ENCODE measurements at regions not wholly inside any gene's neighbourhood (a gene's known extent, or its start where the extent isn't known, plus 50 kb on each side); places are given as distances from the start of the nearest gene placed in this dataset.

DNA sequence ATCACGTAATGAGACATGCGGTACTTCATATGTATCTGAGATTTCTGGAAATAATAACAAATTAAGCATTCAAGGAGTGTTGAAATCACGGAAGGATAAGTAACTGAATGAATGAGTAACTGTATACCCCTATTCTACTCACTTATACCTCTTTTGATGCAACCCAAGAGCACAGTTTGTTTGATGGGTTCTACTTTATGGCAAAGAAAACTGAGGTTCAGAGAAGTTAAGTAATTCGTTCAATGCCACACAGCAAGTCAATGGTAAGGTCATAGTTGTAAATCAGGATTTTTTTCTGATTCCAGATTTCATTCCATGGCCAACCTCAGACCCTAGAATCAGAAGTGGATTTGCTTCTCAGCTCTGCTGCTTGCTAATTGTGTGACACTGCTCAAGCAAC lies 544.5 kb upstream of the TBX3 start:
- H3K9me2 ChIP-seq (ENCODE audit: insufficient read depth, low read length) = no peaks in the 10 kb centered on the region
- H3K36me3 ChIP-seq (ENCODE audit: insufficient read depth, low read length) = no peaks in the 10 kb centered on the region
- no peaks in the 10 kb centered on the region for H3K79me2 ChIP-seq (replicated peaks; ENCODE audit: insufficient read depth, low read length)
- H3K9me3 ChIP-seq (ENCODE audit: low read length) = no peaks in the 10 kb centered on the region
- no peaks in the 10 kb centered on the region for H4K20me1 ChIP-seq (ENCODE audit: insufficient read depth)
- H3K4me3 ChIP-seq (ENCODE audit: low read length) = no peak overlapping the region
- no peaks in the 10 kb centered on the region for H3K27me3 ChIP-seq (ENCODE audit: insufficient read depth, low read depth, low read length)
- no peak overlapping the region for H2AFZ ChIP-seq (ENCODE audit: low read depth, low read length)
- TF ChIP-seq, protein P1, sequence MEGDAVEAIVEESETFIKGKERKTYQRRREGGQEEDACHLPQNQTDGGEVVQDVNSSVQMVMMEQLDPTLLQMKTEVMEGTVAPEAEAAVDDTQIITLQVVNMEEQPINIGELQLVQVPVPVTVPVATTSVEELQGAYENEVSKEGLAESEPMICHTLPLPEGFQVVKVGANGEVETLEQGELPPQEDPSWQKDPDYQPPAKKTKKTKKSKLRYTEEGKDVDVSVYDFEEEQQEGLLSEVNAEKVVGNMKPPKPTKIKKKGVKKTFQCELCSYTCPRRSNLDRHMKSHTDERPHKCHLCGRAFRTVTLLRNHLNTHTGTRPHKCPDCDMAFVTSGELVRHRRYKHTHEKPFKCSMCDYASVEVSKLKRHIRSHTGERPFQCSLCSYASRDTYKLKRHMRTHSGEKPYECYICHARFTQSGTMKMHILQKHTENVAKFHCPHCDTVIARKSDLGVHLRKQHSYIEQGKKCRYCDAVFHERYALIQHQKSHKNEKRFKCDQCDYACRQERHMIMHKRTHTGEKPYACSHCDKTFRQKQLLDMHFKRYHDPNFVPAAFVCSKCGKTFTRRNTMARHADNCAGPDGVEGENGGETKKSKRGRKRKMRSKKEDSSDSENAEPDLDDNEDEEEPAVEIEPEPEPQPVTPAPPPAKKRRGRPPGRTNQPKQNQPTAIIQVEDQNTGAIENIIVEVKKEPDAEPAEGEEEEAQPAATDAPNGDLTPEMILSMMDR (IDR thresholded peaks at IDR 0.05; ENCODE audit: poor library complexity, severe bottlenecking) = no peak
- no peak for TF ChIP-seq EZH2 (IDR thresholded peaks at IDR 0.05; ENCODE audit: borderline replicate concordance, insufficient read depth, low read length, poor library complexity, severe bottlenecking)
- TF ChIP-seq EP300 (conservative IDR thresholded peaks at IDR 0.05; ENCODE audit: poor library complexity, severe bottlenecking) = no peak
- no peak for TF ChIP-seq POLR2AphosphoS5 (IDR thresholded peaks at IDR 0.05)
- no peak for TF ChIP-seq SMC3 (conservative IDR thresholded peaks at IDR 0.05; ENCODE audit: poor library complexity)
- TF ChIP-seq MXI1 (conservative IDR thresholded peaks at IDR 0.05; ENCODE audit: poor library complexity, severe bottlenecking) = no peak
- TF ChIP-seq, protein P2, sequence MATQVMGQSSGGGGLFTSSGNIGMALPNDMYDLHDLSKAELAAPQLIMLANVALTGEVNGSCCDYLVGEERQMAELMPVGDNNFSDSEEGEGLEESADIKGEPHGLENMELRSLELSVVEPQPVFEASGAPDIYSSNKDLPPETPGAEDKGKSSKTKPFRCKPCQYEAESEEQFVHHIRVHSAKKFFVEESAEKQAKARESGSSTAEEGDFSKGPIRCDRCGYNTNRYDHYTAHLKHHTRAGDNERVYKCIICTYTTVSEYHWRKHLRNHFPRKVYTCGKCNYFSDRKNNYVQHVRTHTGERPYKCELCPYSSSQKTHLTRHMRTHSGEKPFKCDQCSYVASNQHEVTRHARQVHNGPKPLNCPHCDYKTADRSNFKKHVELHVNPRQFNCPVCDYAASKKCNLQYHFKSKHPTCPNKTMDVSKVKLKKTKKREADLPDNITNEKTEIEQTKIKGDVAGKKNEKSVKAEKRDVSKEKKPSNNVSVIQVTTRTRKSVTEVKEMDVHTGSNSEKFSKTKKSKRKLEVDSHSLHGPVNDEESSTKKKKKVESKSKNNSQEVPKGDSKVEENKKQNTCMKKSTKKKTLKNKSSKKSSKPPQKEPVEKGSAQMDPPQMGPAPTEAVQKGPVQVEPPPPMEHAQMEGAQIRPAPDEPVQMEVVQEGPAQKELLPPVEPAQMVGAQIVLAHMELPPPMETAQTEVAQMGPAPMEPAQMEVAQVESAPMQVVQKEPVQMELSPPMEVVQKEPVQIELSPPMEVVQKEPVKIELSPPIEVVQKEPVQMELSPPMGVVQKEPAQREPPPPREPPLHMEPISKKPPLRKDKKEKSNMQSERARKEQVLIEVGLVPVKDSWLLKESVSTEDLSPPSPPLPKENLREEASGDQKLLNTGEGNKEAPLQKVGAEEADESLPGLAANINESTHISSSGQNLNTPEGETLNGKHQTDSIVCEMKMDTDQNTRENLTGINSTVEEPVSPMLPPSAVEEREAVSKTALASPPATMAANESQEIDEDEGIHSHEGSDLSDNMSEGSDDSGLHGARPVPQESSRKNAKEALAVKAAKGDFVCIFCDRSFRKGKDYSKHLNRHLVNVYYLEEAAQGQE (IDR thresholded peaks at IDR 0.05; ENCODE audit: borderline replicate concordance) = no peak
- H3K27ac ChIP-seq (ENCODE audit: low read length) = no peak overlapping the region
- no peak overlapping the region for H3K4me2 ChIP-seq (ENCODE audit: low read length)
- no peak overlapping the region for H3K9ac ChIP-seq (ENCODE audit: low read length)
- H3F3A ChIP-seq (ENCODE audit: insufficient read depth, low read length, poor library complexity, severe bottlenecking) = no peaks in the 10 kb centered on the region

DNA sequence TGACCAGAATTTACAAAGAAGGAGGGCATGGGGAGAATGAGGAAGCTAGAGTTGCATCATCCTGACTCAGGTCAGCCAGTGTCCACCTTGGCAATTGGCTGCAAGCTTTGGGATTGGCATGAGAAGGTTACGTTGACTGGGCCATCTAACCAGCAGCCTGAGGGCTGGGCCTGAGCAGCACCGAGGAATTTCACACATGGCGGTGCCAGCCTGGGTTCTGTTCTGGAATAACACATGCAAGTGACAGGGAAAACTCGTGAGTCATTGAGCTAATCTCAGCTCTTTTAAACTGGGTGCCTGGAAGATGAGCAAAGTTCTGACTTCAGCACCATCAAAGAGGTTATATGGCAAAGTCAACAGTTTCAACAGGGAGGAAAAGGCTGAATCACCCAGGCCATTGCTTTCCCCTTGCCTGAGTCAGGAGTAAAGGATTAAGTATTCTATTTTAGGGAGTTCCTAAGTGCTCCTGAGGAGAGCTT lies 543.2 kb upstream of the TBX3 start:
- Histone ChIP-seq H3K4me2 (ENCODE audit: low read length) (no peak overlapping the region), H3K9me2 (ENCODE audit: insufficient read depth, low read length) (no peaks in the 10 kb centered on the region), H3K9me3 (ENCODE audit: low read length) (no peaks in the 10 kb centered on the region), H2AFZ (ENCODE audit: low read depth, low read length) (no peak overlapping the region), H3K36me3 (ENCODE audit: insufficient read depth, low read length) (no peaks in the 10 kb centered on the region), H3K4me3 (ENCODE audit: low read length) (no peak overlapping the region), H3K79me2 (replicated peaks; ENCODE audit: insufficient read depth, low read length) (no peaks in the 10 kb centered on the region), H3K27me3 (ENCODE audit: insufficient read depth, low read depth, low read length) (no peaks in the 10 kb centered on the region), H3F3A (ENCODE audit: insufficient read depth, low read length, poor library complexity, severe bottlenecking) (no peaks in the 10 kb centered on the region), H4K20me1 (ENCODE audit: insufficient read depth) (no peaks in the 10 kb centered on the region), H3K27ac (ENCODE audit: low read length) (no peak overlapping the region), H3K9ac (ENCODE audit: low read length) (no peak overlapping the region)
- TF ChIP-seq POLR2AphosphoS5 (IDR thresholded peaks at IDR 0.05) (no peak), TAF1 (IDR thresholded peaks at IDR 0.05; ENCODE audit: low read depth) (no peak), SMC3 (conservative IDR thresholded peaks at IDR 0.05; ENCODE audit: poor library complexity) (no peak), EZH2 (IDR thresholded peaks at IDR 0.05; ENCODE audit: borderline replicate concordance, insufficient read depth, low read length, poor library complexity, severe bottlenecking) (no peak), MXI1 (conservative IDR thresholded peaks at IDR 0.05; ENCODE audit: poor library complexity, severe bottlenecking) (no peak), EP300 (conservative IDR thresholded peaks at IDR 0.05; ENCODE audit: poor library complexity, severe bottlenecking) (no peak), RAD21 (conservative IDR thresholded peaks at IDR 0.05) (no peak)
- TF ChIP-seq, protein P1 (IDR thresholded peaks at IDR 0.05; ENCODE audit: poor library complexity, severe bottlenecking) = no peak
- TF ChIP-seq, protein P2 (IDR thresholded peaks at IDR 0.05; ENCODE audit: borderline replicate concordance) = no peak
